PFSK-1 (cell line): ENCODE measurements at regions not wholly inside any gene's neighbourhood (a gene's known extent, or its start where the extent isn't known, plus 50 kb on each side); places are given as distances from the start of the nearest gene placed in this dataset.

ENCODE experiments used
- FOXP2 ChIP-seq: optimal IDR thresholded peaks from 2 replicates; pipeline ENCODE3; 2011; ENCODE audit warnings: borderline replicate concordance, control low read depth, inconsistent platforms; ENCODE audit not compliant: insufficient read depth; ENCODE audit errors: extremely low read length, extremely low read depth
- POLR2AphosphoS5 ChIP-seq: IDR thresholded peaks from 2 replicates; pipeline ENCODE4 v1.6.1; 2012; ENCODE audit warnings: low read depth, mild to moderate bottlenecking, control low read depth, low read length, moderate library complexity
- SIN3A ChIP-seq: IDR thresholded peaks from 2 replicates; pipeline ENCODE4 v1.6.1; 2012; ENCODE audit warnings: mild to moderate bottlenecking, low read length, moderate library complexity, borderline replicate concordance; ENCODE audit not compliant: insufficient read depth
- TAF1 ChIP-seq: IDR thresholded peaks from 2 replicates; pipeline ENCODE4 v1.6.1; 2012; ENCODE audit warnings: low read length, control low read depth, borderline replicate concordance; ENCODE audit not compliant: insufficient read depth
- TF ChIP-seq, protein P1 (sequence below), 2 experiments: IDR thresholded peaks; 2 replicates each; pipeline versions ENCODE4 v1.6.1 to v1.8.0; 2011 to 2012; ENCODE audit warnings: low read depth in 2 of 2, low read length in 2 of 2, control low read depth in 1 of 2, inconsistent platforms in 1 of 2, mild to moderate bottlenecking in 1 of 2, moderate library complexity in 1 of 2; ENCODE audit not compliant: insufficient read depth in 1 of 2

DNA sequence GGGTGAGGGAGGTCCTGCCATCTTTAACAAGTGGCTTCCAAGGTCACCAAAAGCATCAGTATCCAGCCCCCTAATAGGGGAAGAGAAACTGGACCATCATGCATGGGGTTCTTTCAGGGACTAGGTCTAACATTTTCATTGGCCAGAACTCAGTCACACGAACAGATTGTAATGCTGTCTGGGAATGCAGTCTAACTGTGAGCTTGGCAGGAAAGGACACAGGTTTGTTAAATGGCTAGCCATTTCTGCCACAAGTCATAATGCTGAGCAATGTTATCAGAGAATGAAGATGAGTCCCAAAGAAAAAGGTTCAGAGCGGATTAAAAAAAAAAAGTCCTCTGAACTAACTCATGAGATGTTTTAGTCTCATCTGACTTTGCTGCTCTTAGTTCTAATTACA, 70.9 kb upstream of the TNP1 start:
- TF ChIP-seq TAF1, result no peak
- TF ChIP-seq SIN3A, result no peak
- TF ChIP-seq, protein P1, sequence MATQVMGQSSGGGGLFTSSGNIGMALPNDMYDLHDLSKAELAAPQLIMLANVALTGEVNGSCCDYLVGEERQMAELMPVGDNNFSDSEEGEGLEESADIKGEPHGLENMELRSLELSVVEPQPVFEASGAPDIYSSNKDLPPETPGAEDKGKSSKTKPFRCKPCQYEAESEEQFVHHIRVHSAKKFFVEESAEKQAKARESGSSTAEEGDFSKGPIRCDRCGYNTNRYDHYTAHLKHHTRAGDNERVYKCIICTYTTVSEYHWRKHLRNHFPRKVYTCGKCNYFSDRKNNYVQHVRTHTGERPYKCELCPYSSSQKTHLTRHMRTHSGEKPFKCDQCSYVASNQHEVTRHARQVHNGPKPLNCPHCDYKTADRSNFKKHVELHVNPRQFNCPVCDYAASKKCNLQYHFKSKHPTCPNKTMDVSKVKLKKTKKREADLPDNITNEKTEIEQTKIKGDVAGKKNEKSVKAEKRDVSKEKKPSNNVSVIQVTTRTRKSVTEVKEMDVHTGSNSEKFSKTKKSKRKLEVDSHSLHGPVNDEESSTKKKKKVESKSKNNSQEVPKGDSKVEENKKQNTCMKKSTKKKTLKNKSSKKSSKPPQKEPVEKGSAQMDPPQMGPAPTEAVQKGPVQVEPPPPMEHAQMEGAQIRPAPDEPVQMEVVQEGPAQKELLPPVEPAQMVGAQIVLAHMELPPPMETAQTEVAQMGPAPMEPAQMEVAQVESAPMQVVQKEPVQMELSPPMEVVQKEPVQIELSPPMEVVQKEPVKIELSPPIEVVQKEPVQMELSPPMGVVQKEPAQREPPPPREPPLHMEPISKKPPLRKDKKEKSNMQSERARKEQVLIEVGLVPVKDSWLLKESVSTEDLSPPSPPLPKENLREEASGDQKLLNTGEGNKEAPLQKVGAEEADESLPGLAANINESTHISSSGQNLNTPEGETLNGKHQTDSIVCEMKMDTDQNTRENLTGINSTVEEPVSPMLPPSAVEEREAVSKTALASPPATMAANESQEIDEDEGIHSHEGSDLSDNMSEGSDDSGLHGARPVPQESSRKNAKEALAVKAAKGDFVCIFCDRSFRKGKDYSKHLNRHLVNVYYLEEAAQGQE (IDR thresholded peaks at IDR 0.05; ENCODE audit: insufficient read depth in 1 of 2, low read depth in 2 of 2, low read length in 2 of 2), result no peak
- TF ChIP-seq FOXP2, result no peak
- no peak for TF ChIP-seq POLR2AphosphoS5

DNA sequence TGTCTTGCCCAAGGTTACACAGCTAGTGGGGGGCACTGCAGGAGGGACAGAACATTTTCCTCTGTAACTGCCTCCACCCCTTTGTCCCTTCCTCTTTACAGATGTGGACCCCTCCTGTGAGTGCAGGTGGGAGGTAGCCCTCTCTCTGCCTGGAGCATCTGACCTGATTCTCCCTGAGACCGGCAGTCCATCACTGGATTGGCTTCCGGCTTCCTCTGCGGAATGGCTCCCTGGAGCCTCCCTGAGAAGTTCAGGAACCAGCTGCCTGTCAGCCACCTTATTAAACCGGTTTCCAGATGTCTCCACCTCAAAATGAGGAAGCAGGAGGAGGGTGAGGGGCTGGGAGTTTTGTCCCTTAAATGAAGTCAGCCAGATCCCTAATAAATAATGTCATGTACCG, 67.3 kb upstream of the TNP1 start:
- TF ChIP-seq TAF1 (no peak), FOXP2 (no peak), SIN3A (no peak), POLR2AphosphoS5 (no peak)
- TF ChIP-seq, protein P1 (IDR thresholded peaks at IDR 0.05; ENCODE audit: insufficient read depth in 1 of 2, low read depth in 2 of 2, low read length in 2 of 2), result no peak

DNA sequence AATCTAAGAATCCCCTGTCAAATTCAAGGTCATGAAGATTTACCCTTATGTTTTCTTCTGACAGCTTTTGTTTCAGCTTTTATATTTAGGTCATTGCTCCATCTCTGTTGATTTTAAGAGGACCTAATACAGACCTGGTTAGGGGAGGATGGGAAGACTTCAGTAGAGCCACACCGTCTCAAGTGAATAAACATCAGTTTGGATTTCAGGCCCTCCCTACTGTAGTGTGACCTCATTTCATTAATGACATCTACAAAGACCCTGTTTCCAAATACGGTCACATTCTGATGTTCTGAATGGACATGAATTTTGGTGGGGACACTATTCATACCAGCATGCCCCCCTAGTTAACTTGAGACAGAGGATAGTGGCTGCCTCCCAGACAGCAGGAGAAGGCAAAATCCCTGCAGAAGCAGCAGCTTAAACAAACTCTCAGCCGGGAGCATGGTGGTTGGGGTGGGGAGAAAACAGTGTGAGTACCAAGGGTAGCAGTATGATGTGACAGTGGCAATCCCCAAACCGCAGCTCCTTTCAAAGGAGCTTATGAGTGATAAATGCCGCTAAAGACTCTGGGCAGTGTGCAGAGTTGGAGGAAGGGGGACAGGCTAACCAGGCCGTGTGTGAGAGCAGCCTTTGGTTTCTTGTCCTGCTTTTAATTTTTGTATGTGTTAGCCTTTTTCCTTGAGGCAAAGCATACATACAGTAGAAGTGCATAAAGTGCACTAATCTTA, 65.9 kb upstream of the TNP1 start:
- no peak for TF ChIP-seq SIN3A
- TF ChIP-seq TAF1, result no peak
- TF ChIP-seq, protein P1 (IDR thresholded peaks at IDR 0.05; ENCODE audit: insufficient read depth in 1 of 2, low read depth in 2 of 2, low read length in 2 of 2), result no peak
- no peak for TF ChIP-seq POLR2AphosphoS5
- no peak for TF ChIP-seq FOXP2

DNA sequence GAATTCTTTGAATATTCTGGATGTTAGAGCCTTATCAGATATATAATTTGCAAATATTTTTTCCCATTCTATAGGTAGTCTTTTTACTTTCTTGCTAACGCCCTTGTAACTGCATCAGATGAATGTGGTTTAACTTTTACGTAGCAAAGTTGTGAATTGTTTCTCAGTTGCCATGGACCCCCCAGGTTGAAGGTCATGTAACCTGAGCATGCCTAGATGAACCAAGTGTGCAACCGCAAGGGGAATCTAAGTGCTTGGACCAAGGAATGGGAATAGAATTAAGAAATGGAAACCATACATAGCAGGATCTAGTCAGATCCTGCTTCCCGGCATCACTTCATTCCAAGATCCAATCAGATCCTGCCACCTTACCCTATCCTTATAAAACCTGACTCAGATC, 65.1 kb upstream of the TNP1 start:
- TF ChIP-seq FOXP2, result no peak
- no peak for TF ChIP-seq POLR2AphosphoS5
- no peak for TF ChIP-seq SIN3A
- TF ChIP-seq, protein P1 (IDR thresholded peaks at IDR 0.05; ENCODE audit: insufficient read depth in 1 of 2, low read depth in 2 of 2, low read length in 2 of 2), result no peak

DNA sequence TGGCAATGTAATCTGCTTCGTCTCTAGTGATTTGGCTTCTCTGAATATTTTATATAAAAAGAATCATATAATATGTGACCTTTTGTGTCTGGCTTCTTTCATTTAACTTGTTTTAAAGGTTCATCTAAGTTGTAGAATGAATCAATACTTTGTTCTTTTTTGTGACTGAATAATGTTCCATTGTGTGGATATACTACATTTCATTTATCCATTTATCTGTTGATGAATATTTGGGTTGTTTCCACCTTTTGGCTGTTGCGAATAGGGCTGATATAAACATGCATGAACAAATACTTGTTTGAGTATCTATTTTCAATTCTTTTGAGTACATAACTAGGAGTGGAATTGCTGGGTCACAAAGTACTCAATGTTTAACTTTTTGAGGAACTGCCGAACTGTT, 63.8 kb upstream of the TNP1 start:
- TF ChIP-seq FOXP2 (no peak), SIN3A (no peak), TAF1 (no peak), POLR2AphosphoS5 (no peak)
- TF ChIP-seq, protein P1 (IDR thresholded peaks at IDR 0.05; ENCODE audit: insufficient read depth in 1 of 2, low read depth in 2 of 2, low read length in 2 of 2), result no peak
